H1 (cell line): ENCODE measurements at regions not wholly inside any gene's neighbourhood (a gene's known extent, or its start where the extent isn't known, plus 50 kb on each side); places are given as distances from the start of the nearest gene placed in this dataset.

Experiments used
- CTCF ChIA-PET: fragments of 300-600 bp; sonication (Branson Sonifier 250); formaldehyde crosslinking; loops from one replicate; lab custom pipeline; 2021; ENCODE audit not compliant: partially characterized antibody; lab: Charles Lee
- POLR2A ChIA-PET: fragments of 300-600 bp; sonication (Branson Sonifier 250); formaldehyde crosslinking; loops from one replicate; lab custom pipeline; 2021; ENCODE audit warnings: inconsistent platforms; ENCODE audit not compliant: partially characterized antibody; lab: Charles Lee
- DNase-seq, 2 experiments: peaks; one replicate each; pipeline versions ENCODE4 v3.0.0 to v3.0.0-alpha.2; 2010 to 2022; ENCODE audit warnings: low spot score in 2 of 2, low read depth in 1 of 2, mixed read lengths in 1 of 2
- FAIRE-seq: peaks from 2 replicates; lab custom pipeline; 2011; peaks lifted over from hg19 to GRCh38; lab: Jason Lieb, UNC
- H2AFZ ChIP-seq: 2 replicates; pipeline ENCODE4 v1.8.1; 2012; ENCODE audit warnings: low read length, inconsistent platforms
- H2AK5ac ChIP-seq: 2 replicates; pipeline ENCODE4 v1.6.1; 2013; ENCODE audit warnings: low read depth, low read length
- H2BK120ac ChIP-seq: replicated peaks from 2 replicates; pipeline ENCODE3; 2013; ENCODE audit warnings: low read depth, low read length, inconsistent platforms
- H2BK12ac ChIP-seq: 2 replicates; pipeline ENCODE4 v1.6.1; 2013; ENCODE audit warnings: low read depth, low read length
- H2BK15ac ChIP-seq: 2 replicates; pipeline ENCODE4 v1.6.1; 2013; ENCODE audit warnings: low read length
- H2BK20ac ChIP-seq: 2 replicates; pipeline ENCODE4 v1.6.1; 2013; ENCODE audit warnings: low read length
- H2BK5ac ChIP-seq: 2 replicates; pipeline ENCODE4 v1.6.1; 2013; ENCODE audit warnings: low read depth, low read length
- H3K14ac ChIP-seq: 2 replicates; pipeline ENCODE4 v1.6.1; 2013; ENCODE audit warnings: inconsistent platforms; ENCODE audit not compliant: insufficient read length
- H3K18ac ChIP-seq: 2 replicates; pipeline ENCODE4 v1.6.1; 2013; ENCODE audit warnings: low read length; ENCODE audit errors: extremely low read depth
- H3K23ac ChIP-seq: 2 replicates; pipeline ENCODE4 v1.6.1; 2013; ENCODE audit warnings: inconsistent platforms; ENCODE audit not compliant: insufficient read length
- H3K23me2 ChIP-seq: 2 replicates; pipeline ENCODE4 v1.6.1; 2013; ENCODE audit warnings: low read depth, low read length
- H3K27ac ChIP-seq: 2 replicates; pipeline ENCODE4 v1.6.1; 2011; ENCODE audit warnings: low read depth, low read length, inconsistent platforms
- H3K27me3 ChIP-seq, 4 experiments: replicated peaks in 1 of 4; 1 replicate in 1 of 4; 2 replicates in 3 of 4; pipeline versions ENCODE4 v1.6.1 to v1.8.1; 2011 to 2013; ENCODE audit warnings: low read length in 3 of 4, mild to moderate bottlenecking in 3 of 4, inconsistent platforms in 2 of 4, mixed read lengths in 2 of 4, moderate library complexity in 1 of 4; ENCODE audit not compliant: control insufficient read depth in 3 of 4, insufficient read depth in 3 of 4; ENCODE audit errors: extremely low read depth in 1 of 4
- H3K36me3 ChIP-seq, 4 experiments: 2 replicates each; pipeline versions ENCODE4 v1.6.1 to v1.8.1; 2011 to 2013; ENCODE audit warnings: mild to moderate bottlenecking in 4 of 4, low read length in 3 of 4, moderate library complexity in 2 of 4, control low read depth in 1 of 4, inconsistent platforms in 1 of 4; ENCODE audit not compliant: insufficient read depth in 4 of 4, control insufficient read depth in 2 of 4
- H3K4ac ChIP-seq: replicated peaks from 2 replicates; pipeline ENCODE3; 2013; ENCODE audit warnings: low read length, low read depth, mixed read lengths, inconsistent platforms; ENCODE audit not compliant: insufficient read length
- H3K4me1 ChIP-seq, 4 experiments: replicated peaks in 1 of 4; 1 replicate in 1 of 4; 2 replicates in 3 of 4; pipeline versions ENCODE4 v1.6.1 to v1.8.1; 2011 to 2013; ENCODE audit warnings: low read length in 3 of 4, inconsistent platforms in 2 of 4, mixed read lengths in 1 of 4; ENCODE audit not compliant: insufficient read depth in 4 of 4, control insufficient read depth in 3 of 4
- H3K4me2 ChIP-seq, 2 experiments: 2 replicates each; pipeline versions ENCODE4 v1.6.1 to v1.8.1; 2011 to 2013; ENCODE audit warnings: low read depth in 2 of 2, low read length in 2 of 2, control low read depth in 1 of 2, inconsistent platforms in 1 of 2, mild to moderate bottlenecking in 1 of 2; ENCODE audit not compliant: insufficient read depth in 1 of 2
- H3K4me3 ChIP-seq, 4 experiments: fragments of 200-600, 300-600 bp in 1 of 4; sonication (generic), shearing (Covaris generic), sonication (Bioruptor Twin) in 1 of 4; 2 replicates each; pipeline versions ENCODE4 v1.5.1 to v1.8.1; 2011 to 2016; ENCODE audit warnings: low read length in 4 of 4, low read depth in 3 of 4, control low read depth in 2 of 4, inconsistent platforms in 2 of 4, mild to moderate bottlenecking in 2 of 4, mixed read lengths in 1 of 4, moderate library complexity in 1 of 4; ENCODE audit not compliant: insufficient read depth in 2 of 4; ENCODE audit errors: extremely low read depth in 1 of 4
- H3K56ac ChIP-seq: replicated peaks from 2 replicates; pipeline ENCODE3; 2013; ENCODE audit warnings: low read depth, mild to moderate bottlenecking, mixed read lengths, low read length, inconsistent platforms; ENCODE audit not compliant: insufficient read length
- H3K79me1 ChIP-seq: 2 replicates; pipeline ENCODE4 v1.6.1; 2013; ENCODE audit warnings: low read depth, low read length, control low read depth
- H3K79me2 ChIP-seq, 2 experiments: 2 replicates each; pipeline versions ENCODE4 v1.6.1 to v1.8.1; 2012 to 2013; ENCODE audit warnings: low read length in 2 of 2, mild to moderate bottlenecking in 2 of 2, inconsistent platforms in 1 of 2; ENCODE audit not compliant: insufficient read depth in 2 of 2, control insufficient read depth in 1 of 2
- H3K9ac ChIP-seq, 4 experiments: replicated peaks in 1 of 4; 1 replicate in 1 of 4; 2 replicates in 3 of 4; pipeline versions ENCODE4 v1.6.1 to v1.8.1; 2011 to 2013; ENCODE audit warnings: low read depth in 3 of 4, low read length in 3 of 4, control low read depth in 2 of 4, mild to moderate bottlenecking in 2 of 4, moderate library complexity in 2 of 4, inconsistent platforms in 1 of 4; ENCODE audit errors: extremely low read depth in 1 of 4
- H3K9me3 ChIP-seq, 2 experiments: 2 replicates each; pipeline versions ENCODE4 v1.6.1 to v1.8.1; 2012 to 2013; ENCODE audit warnings: mild to moderate bottlenecking in 2 of 2, moderate library complexity in 2 of 2, control low read depth in 1 of 2, inconsistent platforms in 1 of 2, low read depth in 1 of 2, low read length in 1 of 2, mixed read lengths in 1 of 2; ENCODE audit not compliant: insufficient read depth in 2 of 2
- H4K20me1 ChIP-seq, 2 experiments: replicated peaks in 1 of 2; 2 replicates each; pipeline versions ENCODE3 to v1.8.1; 2011 to 2013; ENCODE audit warnings: inconsistent platforms in 2 of 2, low read length in 2 of 2, mild to moderate bottlenecking in 1 of 2; ENCODE audit not compliant: insufficient read depth in 2 of 2, control insufficient read depth in 1 of 2
- H4K5ac ChIP-seq: 2 replicates; pipeline ENCODE4 v1.6.1; 2013; ENCODE audit warnings: low read length, low read depth, mixed read lengths, inconsistent platforms; ENCODE audit not compliant: insufficient read length
- H4K8ac ChIP-seq: 2 replicates; pipeline ENCODE4 v1.8.0; 2013; ENCODE audit warnings: mild to moderate bottlenecking, moderate library complexity, low read length, inconsistent platforms; ENCODE audit not compliant: insufficient read depth; ENCODE audit errors: extremely low read depth
- H4K91ac ChIP-seq: replicated peaks from 2 replicates; pipeline ENCODE3; 2013; ENCODE audit warnings: low read length, mixed read lengths, inconsistent platforms; ENCODE audit not compliant: insufficient read length
- KDM5A ChIP-seq: fragments of 200-600 bp; IDR thresholded peaks from 2 replicates; pipeline ENCODE4 v1.7.1; 2012; ENCODE audit warnings: mild to moderate bottlenecking, low read length, inconsistent platforms, mixed read lengths
- RFX5 ChIP-seq: IDR thresholded peaks from 2 replicates; pipeline ENCODE4 v1.6.1; 2011; ENCODE audit warnings: low read depth, low read length, improper control_type of control experiment, borderline replicate concordance
- SP1 ChIP-seq: IDR thresholded peaks from 2 replicates; pipeline ENCODE4 v1.6.1; 2011; ENCODE audit warnings: low read depth, low read length
- WGBS, 2 experiments: shearing (Covaris generic) in 1 of 2; methylation state at CpG; one replicate each; pipeline versions ENCODE4 v1.1.6 to v1.1.7; 2013 to 2015; ENCODE audit warnings: low lambda C conversion rate in 2 of 2, mixed read lengths in 2 of 2, inconsistent platforms in 1 of 2, low coverage in 1 of 2, missing lambda C conversion rate in 1 of 2; ENCODE audit not compliant: insufficient replicate concordance in 2 of 2, insufficient coverage in 1 of 2, insufficient read length in 1 of 2; ENCODE audit errors: extremely low coverage in 1 of 2, missing lambda C conversion rate in 1 of 2; 5-methylcytosine and 5-hydroxymethylcytosine counted together

- Histone ChIP-seq H4K20me1 (no peaks in the 10 kb centered on the region), H2AFZ (no peak overlapping the region), H3K23ac (no peak overlapping the region), H3K14ac (no peak overlapping the region), H2BK120ac (no peak overlapping the region), H3K4me3 (no peak overlapping the region), H2BK20ac (no peak overlapping the region), H3K27me3 (no peaks in the 10 kb centered on the region), H3K18ac (no peak overlapping the region), H2BK5ac (no peak overlapping the region), H2BK15ac (no peak overlapping the region), H3K56ac (no peak overlapping the region), H3K79me1 (no peaks in the 10 kb centered on the region), H2AK5ac (no peak overlapping the region), H3K23me2 (no peaks in the 10 kb centered on the region; the same call in 1 of the 2 replicates), H4K5ac (no peak overlapping the region), H4K91ac (no peak overlapping the region), H3K9ac (no peak overlapping the region), H4K8ac (no peak overlapping the region), H3K27ac (no peak overlapping the region), H3K9me3 (no peaks in the 10 kb centered on the region), H3K4ac (no peak overlapping the region), H2BK12ac (no peak overlapping the region), H3K79me2 (no peaks in the 10 kb centered on the region), H3K4me2 (no peak overlapping the region), H3K36me3 (no peaks in the 10 kb centered on the region), H3K4me1 (no peaks in the 10 kb centered on the region)
- WGBS, 2 experiments, result 89 to 96% methylated on average over 2 to 7 of the region's 7 CpGs
- ChIA-PET POLR2A (no interaction called here), CTCF (interaction anchor here (1.2 kb wide), 1 partner anchor 52 kb away, joined by 3 read pairs; no protein-coding TSS in a partner anchor)
- DNase-seq (no peak), FAIRE-seq (no peak)
- no peak for TF ChIP-seq KDM5A
- no peak for TF ChIP-seq RFX5
- no peak for TF ChIP-seq SP1
Observed at GRCh38 chr6:156016186-156016976, 560.7 kb upstream of the NOX3 start.
